Ascending aorta (tissue), 2 donors: ENCODE measurements at regions not wholly inside any gene's neighbourhood (a gene's known extent, or its start where the extent isn't known, plus 50 kb on each side); places are given as distances from the start of the nearest gene placed in this dataset.

Experiments
- DNase-seq, 2 donors: peaks; one replicate each; pipeline ENCODE4 v3.0.0-alpha.2; 2019; ENCODE audit warnings: low spot score in 2 of 2
- H3K27ac ChIP-seq, 2 donors: fragments of 200-600 bp; sonication (generic); one replicate each; pipeline ENCODE4 v1.5.1; 2016 to 2017; ENCODE audit warnings: mild to moderate bottlenecking in 1 of 2
- H3K27me3 ChIP-seq: fragments of 200-600 bp; sonication (generic); one replicate; pipeline ENCODE4 v1.5.1; 2017
- H3K36me3 ChIP-seq, 2 donors: fragments of 200-600 bp; sonication (generic); one replicate each; pipeline ENCODE4 v1.5.1; 2016
- H3K4me1 ChIP-seq, 2 donors: fragments of 200-600 bp; sonication (generic); one replicate each; pipeline ENCODE4 v1.5.1; 2016 to 2017; ENCODE audit warnings: mild to moderate bottlenecking in 1 of 2
- H3K4me3 ChIP-seq, 2 donors: fragments of 200-600 bp; sonication (generic); one replicate each; pipeline ENCODE4 v1.5.1; 2016 to 2017; ENCODE audit warnings: mild to moderate bottlenecking in 1 of 2
- H3K9me3 ChIP-seq, 2 donors: fragments of 200-600 bp; sonication (generic); one replicate each; pipeline ENCODE4 v1.5.1; 2016
- intact Hi-C: fragments of 100-400 bp; cut with DNase I; formaldehyde crosslinking; loops from one replicate; pipeline ENCODE4 v1.15.1; 2023
- TF ChIP-seq, protein P1 (sequence below), 3 experiments: fragments of 200-600 bp in 2 of 3; fragments of 450-650 bp in 1 of 3; sonication (generic) in 2 of 3; IDR thresholded peaks; one replicate each; pipeline ENCODE4 v1.5.1; 2016 to 2019; ENCODE audit warnings: antibody characterized with exemption in 3 of 3, mild to moderate bottlenecking in 1 of 3, moderate library complexity in 1 of 3

DNA sequence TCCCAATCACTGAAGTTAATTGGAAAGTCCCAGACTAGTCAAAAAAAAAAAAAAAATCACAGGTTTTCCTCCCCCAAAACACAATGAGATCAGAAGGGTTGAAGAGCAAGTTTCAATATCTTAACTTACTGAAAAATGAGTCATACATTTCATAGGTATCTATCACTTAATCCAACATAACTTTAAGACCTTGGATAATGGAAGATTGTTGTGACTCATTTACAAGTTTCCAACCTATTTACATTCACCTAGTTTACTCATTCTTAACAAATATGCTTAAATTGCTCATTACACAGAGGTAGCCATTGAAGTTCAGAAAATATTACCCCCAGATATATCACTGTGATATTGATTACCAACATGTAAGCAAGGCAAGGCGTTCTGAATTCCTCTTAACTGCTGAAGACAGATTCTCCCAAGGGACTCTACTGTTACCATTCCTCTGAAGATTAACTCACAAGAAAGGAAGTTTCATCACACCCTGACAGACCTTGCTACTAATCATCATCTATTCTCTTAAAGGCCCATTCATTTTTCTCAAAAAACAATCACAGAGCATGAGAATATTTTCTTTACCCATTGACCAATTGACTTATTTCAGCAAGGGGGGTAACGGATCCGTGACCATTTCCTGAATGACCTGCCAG is 563.8 kb downstream of the TLE1 start:
- DNase-seq = no peak
- H3K4me1 ChIP-seq = no peaks in the 10 kb centered on the region
- no peaks in the 10 kb centered on the region for H3K9me3 ChIP-seq
- H3K27ac ChIP-seq = no peak overlapping the region
- TF ChIP-seq, protein P1, sequence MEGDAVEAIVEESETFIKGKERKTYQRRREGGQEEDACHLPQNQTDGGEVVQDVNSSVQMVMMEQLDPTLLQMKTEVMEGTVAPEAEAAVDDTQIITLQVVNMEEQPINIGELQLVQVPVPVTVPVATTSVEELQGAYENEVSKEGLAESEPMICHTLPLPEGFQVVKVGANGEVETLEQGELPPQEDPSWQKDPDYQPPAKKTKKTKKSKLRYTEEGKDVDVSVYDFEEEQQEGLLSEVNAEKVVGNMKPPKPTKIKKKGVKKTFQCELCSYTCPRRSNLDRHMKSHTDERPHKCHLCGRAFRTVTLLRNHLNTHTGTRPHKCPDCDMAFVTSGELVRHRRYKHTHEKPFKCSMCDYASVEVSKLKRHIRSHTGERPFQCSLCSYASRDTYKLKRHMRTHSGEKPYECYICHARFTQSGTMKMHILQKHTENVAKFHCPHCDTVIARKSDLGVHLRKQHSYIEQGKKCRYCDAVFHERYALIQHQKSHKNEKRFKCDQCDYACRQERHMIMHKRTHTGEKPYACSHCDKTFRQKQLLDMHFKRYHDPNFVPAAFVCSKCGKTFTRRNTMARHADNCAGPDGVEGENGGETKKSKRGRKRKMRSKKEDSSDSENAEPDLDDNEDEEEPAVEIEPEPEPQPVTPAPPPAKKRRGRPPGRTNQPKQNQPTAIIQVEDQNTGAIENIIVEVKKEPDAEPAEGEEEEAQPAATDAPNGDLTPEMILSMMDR (IDR thresholded peaks at IDR 0.05) = no peak
- no peaks in the 10 kb centered on the region for H3K27me3 ChIP-seq
- H3K36me3 ChIP-seq = no peaks in the 10 kb centered on the region
- intact Hi-C loops = no loop called here
- H3K4me3 ChIP-seq = no peak overlapping the region

DNA sequence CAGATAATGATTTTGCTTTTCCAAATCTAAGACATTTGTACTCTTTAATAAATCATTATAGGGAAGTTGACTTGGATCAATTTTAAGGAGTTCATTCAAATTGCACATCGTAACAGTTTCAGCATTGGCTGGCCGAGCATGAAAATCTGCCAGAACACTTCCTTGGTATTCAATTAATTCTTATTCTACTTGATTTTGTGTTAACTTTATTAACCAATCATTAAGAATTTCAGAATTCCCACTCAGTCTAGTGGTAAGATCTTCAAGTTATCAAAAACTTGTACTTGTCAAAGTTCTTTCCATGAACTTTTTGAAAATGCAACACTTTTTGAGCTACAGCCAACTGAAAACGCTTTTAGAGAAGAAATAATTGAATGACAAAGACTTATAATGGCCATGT is 565.8 kb downstream of the TLE1 start:
- TF ChIP-seq, protein P1 (IDR thresholded peaks at IDR 0.05) = no peak
- Histone ChIP-seq H3K9me3 (no peaks in the 10 kb centered on the region), H3K36me3 (no peaks in the 10 kb centered on the region), H3K27me3 (no peaks in the 10 kb centered on the region), H3K27ac (no peak overlapping the region), H3K4me1 (no peaks in the 10 kb centered on the region), H3K4me3 (no peak overlapping the region)
- DNase-seq = no peak
- intact Hi-C loops = no loop called here

DNA sequence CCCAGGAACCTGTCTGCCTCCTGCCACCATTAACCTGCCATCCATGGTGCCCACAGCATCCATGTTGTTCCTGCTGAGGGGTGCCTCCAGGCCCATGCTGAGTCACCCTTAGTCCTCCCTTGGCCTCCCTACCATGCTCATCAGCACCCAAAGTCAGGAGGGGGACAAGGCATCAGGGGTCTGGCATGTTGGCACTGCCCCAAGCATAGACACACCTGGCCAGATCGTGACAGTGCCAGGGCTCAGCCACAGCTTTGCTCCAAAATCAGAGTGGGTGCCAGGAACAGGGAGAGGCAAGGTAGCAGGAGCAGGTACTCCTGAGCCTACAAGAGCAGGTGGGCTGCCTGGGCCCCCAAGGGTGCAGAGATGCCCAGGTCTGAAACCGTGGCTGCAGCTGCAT is 566.6 kb downstream of the TLE1 start:
- Histone ChIP-seq H3K9me3 (no peaks in the 10 kb centered on the region), H3K27me3 (no peaks in the 10 kb centered on the region), H3K4me3 (no peak overlapping the region), H3K27ac (no peak overlapping the region), H3K4me1 (no peaks in the 10 kb centered on the region), H3K36me3 (no peaks in the 10 kb centered on the region)
- intact Hi-C loops = no loop called here
- TF ChIP-seq, protein P1 (IDR thresholded peaks at IDR 0.05) = no peak
- DNase-seq = no peak

DNA sequence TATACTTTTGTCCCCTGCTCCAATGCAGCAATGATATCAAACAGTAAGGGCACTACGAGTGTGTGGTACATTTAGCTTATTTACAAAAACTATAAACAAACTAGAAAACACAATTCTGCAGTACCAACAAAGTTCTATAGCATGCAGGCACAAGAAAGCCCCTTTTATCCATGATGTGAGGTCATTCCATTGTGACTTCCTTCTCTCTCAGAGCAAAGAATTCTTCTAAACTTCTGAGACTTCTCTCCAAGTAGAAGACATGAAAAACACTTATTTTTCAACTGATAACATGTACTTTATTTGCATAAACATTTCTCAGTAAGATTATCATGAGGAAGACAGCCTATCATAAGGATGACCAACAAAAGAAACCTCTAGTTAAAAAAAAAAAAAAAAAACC is 569.8 kb downstream of the TLE1 start:
- DNase-seq = no peak
- Histone ChIP-seq H3K27me3 (no peaks in the 10 kb centered on the region), H3K4me3 (no peak overlapping the region), H3K36me3 (no peaks in the 10 kb centered on the region), H3K27ac (no peak overlapping the region), H3K9me3 (no peaks in the 10 kb centered on the region), H3K4me1 (no peaks in the 10 kb centered on the region)
- TF ChIP-seq, protein P1 (IDR thresholded peaks at IDR 0.05) = no peak
- intact Hi-C loops = no loop called here

DNA sequence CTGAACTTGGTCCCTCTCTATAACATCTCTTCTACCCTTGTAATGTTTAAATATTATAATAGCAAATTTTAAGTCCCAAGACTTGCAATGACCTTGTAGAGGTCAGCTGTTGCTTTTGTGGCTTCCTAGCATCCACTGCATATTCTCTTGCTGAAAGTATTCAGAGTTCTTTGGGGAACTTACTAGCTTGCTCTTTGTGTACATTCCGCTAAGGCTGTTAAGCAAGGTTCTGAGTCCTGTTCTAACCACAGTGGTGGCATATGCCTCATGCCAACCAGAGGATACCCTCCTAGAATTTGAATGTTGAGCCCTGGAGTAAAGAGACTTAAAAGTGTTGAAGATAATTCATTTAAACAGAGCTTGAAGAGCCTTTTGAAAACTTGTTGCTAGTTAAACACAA is 570.9 kb downstream of the TLE1 start:
- H3K36me3 ChIP-seq = no peaks in the 10 kb centered on the region
- DNase-seq = no peak
- H3K9me3 ChIP-seq = no peaks in the 10 kb centered on the region
- TF ChIP-seq, protein P1 (IDR thresholded peaks at IDR 0.05) = no peak
- no peaks in the 10 kb centered on the region for H3K27me3 ChIP-seq
- H3K27ac ChIP-seq = no peak overlapping the region
- H3K4me1 ChIP-seq = no peaks in the 10 kb centered on the region
- intact Hi-C loops = no loop called here
- no peak overlapping the region for H3K4me3 ChIP-seq
